ENCODE measurements at regions not wholly inside any gene's neighbourhood (a gene's known extent, or its start where the extent isn't known, plus 50 kb on each side); places are given as distances from the start of the nearest gene placed in this dataset.

DNA sequence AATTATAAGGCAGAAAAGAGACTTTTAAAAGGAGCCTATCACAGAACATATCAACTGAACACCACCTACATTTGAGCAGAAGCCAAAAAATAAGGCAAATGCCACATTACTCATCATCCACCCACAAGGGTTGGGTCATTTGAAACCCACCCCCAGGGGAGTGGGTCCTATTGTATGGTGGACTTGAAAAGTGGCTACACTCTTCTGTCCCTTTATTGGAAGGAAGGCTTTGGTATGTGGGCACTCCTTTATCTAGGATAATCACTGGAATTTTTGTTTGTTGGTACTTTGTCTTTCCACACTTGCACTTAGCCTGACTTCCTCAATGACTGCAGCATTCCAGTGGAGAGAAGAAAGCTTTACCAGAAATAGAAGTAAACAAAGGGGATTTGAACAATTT is 157.2 kb upstream of the COL11A1 start:
- DNase-seq (ENCODE audit: extremely low spot score, insufficient read length, low read depth) (no peak), FAIRE-seq (no peak)

DNA sequence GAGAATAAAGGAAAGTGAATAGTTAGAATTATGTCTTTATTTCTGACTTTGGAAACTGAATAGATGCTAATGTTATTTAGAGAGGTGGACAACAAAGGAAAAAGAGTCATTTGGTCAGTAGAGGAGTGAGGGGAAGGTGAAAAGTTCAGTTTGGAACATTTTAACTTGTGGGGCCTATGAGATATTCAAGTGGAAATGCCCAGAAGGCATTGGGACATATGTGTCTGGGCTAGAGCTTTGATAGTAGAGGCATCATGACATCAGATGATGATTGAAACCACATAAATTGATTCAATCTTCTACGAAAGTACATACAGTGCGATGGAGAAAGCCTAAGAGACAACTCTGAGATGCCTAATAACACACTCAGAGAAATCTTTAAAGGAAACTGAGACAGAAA is 151.7 kb upstream of the COL11A1 start:
- no peak for FAIRE-seq
- DNase-seq (ENCODE audit: extremely low spot score, insufficient read length, low read depth), result no peak

DNA sequence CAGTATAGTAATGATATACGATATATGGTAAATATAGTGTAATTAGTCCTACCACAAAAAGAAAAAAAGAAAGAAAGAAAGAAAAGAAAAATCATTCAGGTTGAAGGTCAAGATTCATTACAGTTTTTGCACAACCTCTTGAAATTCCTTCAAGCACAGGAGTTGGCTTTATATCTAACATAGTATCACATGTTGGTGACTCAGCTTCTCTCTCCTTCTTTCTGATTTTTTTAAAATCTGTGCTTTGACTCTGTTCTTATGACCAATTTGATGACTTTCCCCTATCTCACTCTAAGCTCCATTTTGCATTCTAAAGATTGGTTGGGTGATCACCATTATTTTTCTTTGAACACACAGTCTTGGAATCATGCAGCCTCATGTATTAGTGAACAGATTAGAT is 148.2 kb upstream of the COL11A1 start:
- DNase-seq (ENCODE audit: extremely low spot score, insufficient read length, low read depth) (no peak), FAIRE-seq (no peak)

DNA sequence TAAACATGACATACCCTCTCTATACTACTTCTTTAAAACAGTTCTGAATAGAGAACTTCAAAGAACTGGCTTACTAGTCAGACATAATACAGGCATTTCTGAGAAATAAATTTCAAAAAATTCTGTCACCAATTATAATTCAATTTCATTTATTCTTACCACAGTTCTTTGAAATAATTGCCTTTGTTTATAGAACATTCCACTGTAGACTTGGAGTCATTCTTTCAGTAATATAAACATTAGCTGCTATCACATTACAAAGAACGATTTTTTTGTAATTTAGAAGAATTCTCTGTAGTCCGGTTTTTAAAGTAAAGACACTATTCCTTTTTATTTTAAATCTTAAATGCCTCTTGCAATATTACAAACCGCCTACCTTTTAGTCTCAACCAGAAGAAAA is 146.4 kb upstream of the COL11A1 start:
- FAIRE-seq, result no peak

DNA sequence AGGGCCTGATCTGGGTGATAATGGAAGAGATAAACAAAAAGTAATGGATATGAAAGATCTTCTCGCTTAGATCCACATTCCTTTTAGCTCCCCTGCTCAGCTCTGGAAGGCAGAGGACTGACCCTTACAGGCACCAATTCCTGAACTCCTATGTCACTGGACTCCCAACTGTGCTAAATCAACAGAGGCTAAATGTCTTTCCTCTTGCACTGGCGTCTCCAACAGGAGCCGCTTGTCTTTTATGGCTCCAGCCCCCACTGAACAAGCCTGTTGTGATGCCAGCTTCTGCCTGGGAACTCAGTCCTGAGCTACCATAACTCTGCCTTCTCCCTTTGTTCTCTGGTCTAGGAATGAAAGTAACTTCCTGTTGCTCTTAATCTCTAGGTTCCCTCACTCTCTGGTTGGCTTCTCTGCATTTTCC is 142.1 kb upstream of the COL11A1 start:
- DNase-seq (ENCODE audit: extremely low spot score, insufficient read length, low read depth), result no peak
- FAIRE-seq, result no peak

More for the DNA sequence above, 146.4 kb upstream of the COL11A1 start:
- no peak for DNase-seq (ENCODE audit: extremely low spot score, insufficient read length, low read depth)

DNA sequence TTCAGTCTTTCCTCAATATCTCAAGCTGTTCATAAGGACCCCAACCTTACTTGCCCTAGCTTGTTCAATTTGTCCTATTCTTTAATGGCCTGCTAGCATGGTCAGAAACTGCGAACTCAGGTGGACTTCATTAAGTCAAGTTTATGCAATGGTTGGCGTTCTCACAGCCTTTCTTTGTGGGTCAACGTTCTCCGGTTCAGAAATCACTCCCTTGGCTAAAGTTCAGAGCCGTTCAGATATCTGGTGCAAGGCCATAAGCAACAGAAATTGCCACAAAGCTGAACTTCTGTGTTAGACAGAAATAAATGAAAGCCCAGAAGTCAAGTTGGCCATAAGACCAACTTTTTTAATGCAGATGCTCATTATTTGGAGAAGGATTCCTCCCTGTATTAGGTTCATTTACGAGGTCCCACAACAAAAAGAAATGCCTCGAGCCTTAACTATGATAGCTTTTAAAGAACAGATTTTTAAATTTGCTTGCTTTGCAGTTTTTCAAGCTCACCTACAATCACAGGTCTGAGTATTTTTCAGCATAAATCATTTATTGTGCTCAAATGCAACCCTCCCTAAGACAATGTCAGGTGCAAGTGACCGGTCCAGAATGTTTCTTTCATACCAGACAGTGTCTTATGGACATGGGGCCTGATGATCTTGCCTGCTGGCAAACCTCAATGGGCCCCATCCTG is 140.2 kb upstream of the COL11A1 start:
- DNase-seq (ENCODE audit: extremely low spot score, insufficient read length, low read depth) (no peak), FAIRE-seq (no peak)

DNA sequence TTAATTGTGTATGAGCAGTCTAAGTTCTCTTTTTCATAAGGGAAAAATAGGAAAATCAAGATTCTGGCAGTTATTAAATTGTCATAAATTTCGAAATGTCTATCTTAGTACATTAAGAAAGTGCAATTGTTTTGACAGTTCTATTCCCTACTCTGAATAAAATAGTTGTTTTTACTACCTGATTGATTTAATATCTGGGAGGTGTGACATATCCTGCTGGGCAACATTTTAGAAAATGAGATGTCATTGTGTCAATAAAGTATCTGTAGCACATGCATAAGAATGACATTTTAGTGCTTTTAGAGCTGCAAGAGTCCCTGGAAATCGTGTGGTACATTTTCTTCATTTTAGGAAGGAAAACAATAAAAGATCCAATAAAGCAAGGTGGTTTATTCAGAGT is 139.2 kb upstream of the COL11A1 start:
- DNase-seq (ENCODE audit: extremely low spot score, insufficient read length, low read depth) (no peak), FAIRE-seq (no peak)

DNA sequence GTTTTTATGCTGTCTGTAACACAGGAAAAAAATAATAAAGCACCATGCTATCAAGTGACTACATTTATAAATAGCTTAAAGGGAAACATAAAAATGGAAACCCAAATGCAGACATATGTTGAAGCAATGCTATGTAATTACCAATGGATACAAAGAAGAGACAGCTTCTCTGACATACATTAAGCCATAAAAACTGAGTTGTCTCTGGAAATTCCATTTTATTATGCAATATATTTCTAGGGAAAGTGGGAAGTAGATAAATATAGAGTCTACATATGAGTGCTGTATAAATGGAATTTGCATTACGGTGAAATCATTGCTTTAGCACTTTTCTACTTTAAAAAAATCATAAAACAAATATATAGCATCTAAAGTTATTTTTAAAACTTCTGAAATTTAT is 135.2 kb upstream of the COL11A1 start:
- DNase-seq (ENCODE audit: extremely low spot score, insufficient read length, low read depth) (no peak), FAIRE-seq (no peak)

DNA sequence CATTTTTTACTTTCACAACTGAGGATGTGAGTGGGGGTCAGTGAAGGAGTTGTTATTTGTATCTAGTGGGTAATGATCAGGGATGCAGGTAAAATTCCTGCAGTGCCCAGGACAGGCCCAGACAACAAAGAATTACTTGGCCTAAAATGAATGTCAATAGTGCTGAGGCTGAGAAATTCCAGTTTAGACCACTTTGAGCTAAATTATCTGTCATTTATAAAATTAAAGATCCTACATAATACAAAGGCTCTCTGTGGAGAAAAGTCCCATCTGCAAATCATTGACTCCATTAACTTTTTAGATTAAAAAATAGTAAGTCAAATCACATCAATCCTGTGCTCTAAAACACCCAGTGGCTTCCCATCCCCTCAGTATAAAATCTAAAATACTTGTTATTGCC is 130.7 kb upstream of the COL11A1 start:
- no peak for FAIRE-seq
- DNase-seq (ENCODE audit: extremely low spot score, insufficient read length, low read depth), result no peak

DNA sequence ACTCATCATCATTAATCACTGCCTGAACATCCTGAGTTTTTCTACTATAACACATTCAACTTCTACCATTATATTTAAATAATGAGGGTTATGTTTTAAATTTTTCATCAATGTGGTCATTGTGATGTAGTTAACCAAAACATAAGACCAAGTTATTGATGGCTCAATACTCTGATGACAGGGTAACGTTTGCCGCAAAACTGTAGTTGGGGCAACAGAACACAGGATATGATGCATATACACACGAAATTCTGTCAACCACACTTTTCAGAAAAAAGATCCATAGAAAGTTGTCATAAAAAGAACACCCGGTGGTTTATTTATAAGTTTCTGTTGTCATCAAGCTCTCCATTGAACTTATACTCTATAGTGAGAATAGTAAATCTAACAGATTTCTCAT is 121.7 kb upstream of the COL11A1 start:
- FAIRE-seq, result no peak
- no peak for DNase-seq (ENCODE audit: extremely low spot score, insufficient read length, low read depth)

DNA sequence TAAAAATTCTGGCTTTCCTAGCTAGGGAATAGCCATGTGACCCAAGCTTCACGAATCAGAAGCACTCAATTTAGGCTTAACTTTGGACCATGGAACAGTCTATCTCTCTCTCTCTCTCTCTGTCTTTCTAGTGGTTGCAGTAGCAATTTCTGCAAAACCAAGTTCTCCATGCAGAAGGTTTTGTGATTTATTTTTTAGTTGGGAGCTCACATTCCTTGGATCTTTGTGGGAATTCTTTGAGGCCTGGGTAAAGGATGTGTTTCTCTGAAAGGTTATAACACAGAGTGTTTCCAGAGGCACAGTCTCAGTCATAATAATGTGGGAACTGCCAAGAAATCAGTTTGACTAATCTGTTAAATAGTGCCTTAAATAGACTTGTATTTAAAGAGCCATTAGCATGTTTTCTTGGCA is 112.3 kb upstream of the COL11A1 start:
- FAIRE-seq (no peak), DNase-seq (ENCODE audit: extremely low spot score, insufficient read length, low read depth) (no peak)

DNA sequence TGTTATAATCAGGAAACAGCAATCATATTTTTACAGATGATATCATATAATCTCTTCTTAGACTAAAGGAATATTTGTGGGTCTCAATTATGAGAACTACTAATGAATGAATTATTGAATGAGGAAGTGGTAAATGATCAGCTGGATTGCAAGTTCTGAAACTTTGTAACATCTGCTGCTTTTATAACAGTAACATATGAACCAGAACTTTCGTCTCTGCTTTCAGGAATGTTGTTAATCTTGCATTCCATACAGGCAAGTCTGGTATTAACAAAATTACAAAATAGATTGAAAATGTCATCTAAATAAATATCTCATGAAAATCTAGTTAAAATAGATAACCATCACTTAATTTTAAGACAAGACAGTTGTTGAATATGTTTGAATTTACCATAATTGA is 110.5 kb upstream of the COL11A1 start:
- FAIRE-seq (no peak), DNase-seq (ENCODE audit: extremely low spot score, insufficient read length, low read depth) (no peak)

DNA sequence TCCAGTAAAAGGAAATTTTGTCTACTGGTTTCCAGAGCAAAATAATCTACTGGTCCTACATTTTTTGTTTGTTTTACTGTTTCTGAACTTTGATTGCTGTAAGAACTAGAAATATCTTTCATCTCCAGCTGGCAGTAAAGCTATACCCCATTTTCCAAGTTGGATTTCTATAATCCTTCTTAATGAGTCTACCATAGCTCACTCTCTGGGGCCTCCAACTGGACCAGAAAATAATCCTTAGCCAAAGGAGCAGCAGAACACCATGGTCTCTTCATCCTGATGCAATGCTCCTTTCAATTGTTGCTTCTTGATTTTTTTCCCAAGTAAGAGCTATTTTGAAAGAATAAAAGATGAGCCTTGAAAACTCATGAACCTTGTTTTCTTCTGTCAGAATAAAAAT is 110.0 kb upstream of the COL11A1 start:
- DNase-seq (ENCODE audit: extremely low spot score, insufficient read length, low read depth) (no peak), FAIRE-seq (no peak)

DNA sequence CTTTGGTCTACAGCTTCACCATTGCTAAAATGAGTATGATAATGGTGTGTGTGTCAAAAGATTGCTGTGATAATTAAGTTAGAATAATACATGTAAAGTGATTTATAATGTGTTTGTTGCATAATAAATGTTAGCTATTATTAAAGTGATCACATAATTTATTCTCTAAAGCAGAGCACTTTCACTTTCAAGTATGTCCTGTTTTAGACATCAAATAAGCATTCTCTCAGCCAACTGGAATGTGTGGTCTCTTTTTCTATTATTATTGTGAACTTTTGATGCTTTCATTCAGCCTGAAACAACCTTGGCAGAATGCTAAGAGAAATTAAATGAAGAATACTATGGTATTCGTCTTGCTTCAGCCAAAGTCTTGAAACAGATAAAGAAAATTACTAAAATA is 102.8 kb upstream of the COL11A1 start:
- FAIRE-seq (no peak), DNase-seq (ENCODE audit: extremely low spot score, insufficient read length, low read depth) (no peak)

DNA sequence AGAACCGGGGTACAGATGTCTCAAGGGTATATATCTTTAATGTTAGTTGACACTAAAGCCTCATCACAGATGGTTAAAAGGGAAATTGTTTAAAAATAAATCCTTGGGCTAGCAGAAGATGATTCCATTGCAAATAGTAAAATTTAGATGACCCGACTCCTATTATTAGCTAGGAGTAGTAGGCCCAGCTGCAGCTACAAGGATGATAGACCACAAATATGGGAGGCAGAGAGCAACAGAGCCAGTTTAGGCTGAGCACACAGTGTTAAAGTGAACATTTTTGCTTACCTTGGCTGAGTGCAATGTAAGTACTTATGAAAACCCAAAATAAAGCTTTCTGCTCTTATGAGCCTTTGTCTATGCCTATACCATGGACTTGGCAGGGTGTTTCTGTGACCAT is 100.5 kb upstream of the COL11A1 start:
- DNase-seq (ENCODE audit: extremely low spot score, insufficient read length, low read depth) (no peak), FAIRE-seq (no peak)

DNA sequence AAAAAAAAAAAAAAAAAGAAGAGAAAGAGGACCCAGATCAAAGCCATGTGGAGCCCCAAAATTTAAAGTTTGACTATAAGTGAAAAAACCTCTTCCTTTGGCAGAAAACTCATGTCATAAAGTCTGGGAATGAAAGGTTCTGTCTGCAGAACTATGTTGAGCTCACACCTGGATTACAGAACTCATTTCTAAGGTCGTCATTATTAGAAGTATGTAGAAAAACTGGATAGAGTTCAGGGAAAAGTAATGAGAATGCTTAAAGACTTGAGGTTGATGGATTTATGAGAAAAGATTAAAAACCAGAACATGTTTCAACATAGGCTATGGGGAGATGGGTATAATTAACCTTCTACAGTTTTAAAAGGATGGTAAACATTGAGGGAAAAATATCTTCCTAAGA is 90.7 kb upstream of the COL11A1 start:
- DNase-seq (ENCODE audit: extremely low spot score, insufficient read length, low read depth) (no peak), FAIRE-seq (no peak)

DNA sequence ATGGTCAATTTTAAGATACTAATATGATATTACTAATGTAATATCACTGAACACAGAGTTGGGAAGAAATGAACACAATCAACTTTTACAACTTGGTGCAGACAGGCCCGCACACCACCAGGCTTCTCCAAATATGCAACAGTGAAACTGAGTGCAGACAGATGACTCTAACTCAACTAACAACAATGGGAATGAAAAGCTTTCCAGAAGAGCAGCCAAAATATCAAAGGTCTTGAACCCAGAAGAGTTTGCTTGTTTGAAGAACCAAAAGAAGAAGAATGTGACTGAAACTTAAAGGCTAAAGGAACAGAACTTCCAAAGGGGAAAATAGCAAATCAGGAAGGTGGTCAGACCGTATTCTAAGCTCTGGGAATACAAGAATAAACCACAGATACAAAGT is 89.8 kb upstream of the COL11A1 start:
- DNase-seq (ENCODE audit: extremely low spot score, insufficient read length, low read depth), result no peak
- FAIRE-seq, result no peak

DNA sequence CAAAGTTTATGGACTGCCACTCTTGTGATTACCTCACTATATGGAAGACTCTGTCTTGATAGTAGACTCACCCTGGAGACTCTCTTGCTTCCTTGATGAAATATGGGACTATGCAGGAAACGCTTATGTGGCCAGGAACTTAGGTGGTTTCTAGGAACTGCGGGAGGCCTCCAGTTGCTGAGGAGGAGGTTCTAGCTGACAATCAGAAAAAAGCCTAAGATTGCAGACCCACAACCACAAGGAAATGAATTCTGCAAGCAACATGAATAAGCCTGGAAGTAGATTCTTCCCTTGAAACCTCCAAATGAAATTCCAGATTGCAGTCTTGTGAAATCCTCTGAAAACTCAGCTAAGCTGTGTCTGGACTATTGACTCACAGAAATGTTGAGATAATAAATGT is 88.9 kb upstream of the COL11A1 start:
- FAIRE-seq, result no peak
- DNase-seq (ENCODE audit: extremely low spot score, insufficient read length, low read depth), result no peak

DNA sequence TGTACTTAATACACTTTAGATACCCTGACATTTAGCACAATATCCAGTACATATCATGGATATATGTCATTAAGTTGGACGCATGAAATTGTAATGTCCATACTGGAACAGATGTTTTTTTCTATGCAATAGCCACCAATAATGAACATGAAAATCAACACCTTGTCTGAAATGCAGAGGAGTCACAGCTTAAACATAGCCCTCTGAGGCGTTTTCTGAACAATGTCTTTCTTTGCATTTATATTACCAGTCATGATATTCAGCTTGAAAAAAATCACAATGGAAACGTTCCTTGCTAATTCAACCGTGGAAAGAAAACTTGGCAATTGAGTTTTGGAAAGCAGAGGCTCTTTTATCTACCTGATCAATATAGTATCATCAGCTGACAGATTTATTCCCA is 86.7 kb upstream of the COL11A1 start:
- DNase-seq (ENCODE audit: extremely low spot score, insufficient read length, low read depth), result no peak
- FAIRE-seq, result no peak

DNA sequence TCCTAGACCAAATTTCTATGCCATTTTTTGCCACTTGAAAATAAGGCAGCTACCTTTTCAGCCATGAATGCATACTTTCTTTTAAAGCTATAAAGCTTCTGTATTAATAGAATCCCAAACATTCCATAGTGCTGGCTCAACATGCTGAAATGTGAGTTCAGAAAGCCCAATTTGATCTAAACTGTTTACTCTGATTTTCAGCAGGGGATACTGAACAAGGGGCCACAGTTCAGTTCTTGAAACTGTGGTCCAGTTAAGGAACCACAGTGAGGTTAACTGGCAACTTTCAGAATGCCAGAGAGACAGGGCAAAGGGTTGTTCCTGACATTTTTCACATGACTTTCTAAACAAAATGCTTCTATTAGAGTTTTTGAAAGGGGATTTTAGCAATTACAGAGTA is 85.7 kb upstream of the COL11A1 start:
- DNase-seq (ENCODE audit: extremely low spot score, insufficient read length, low read depth), result no peak
- FAIRE-seq, result no peak

DNA sequence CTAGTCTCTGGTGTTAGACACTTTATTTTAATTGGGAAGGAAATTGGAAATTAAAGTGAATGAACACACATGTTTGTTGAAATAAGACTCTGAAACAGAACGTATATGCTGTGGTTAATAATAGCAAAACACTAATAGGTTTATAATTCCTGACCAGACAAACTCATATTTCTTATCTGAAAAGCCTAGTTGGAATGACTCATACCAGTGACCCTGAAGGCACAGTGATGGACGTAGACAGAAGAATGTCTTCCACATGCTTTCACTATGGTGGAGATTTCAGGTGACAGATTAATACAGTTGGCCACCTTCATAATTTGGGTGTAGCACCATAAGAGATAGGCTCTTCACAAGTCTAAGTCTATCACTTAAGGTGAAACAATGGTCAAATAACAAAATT is 83.0 kb upstream of the COL11A1 start:
- no peak for FAIRE-seq
- no peak for DNase-seq (ENCODE audit: extremely low spot score, insufficient read length, low read depth)

DNA sequence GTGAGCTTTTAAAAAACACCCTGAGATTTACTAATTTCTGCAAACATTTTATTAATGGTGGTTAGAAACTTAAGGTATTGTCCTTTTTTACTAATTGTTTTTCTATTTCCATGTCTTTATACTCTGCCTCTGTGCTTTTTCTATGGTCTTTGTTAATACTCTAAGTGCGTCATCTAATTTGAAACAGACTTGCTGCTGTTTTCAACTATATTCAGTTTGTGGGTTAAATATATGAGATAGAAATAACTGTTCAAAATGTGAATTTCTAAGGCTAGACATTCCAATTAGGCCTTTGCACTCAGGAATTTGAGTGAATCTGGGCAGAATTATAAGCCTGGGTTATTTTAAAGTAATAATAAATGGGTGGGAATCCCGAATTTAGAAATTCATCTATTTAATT is 82.4 kb upstream of the COL11A1 start:
- FAIRE-seq (no peak), DNase-seq (ENCODE audit: extremely low spot score, insufficient read length, low read depth) (no peak)

DNA sequence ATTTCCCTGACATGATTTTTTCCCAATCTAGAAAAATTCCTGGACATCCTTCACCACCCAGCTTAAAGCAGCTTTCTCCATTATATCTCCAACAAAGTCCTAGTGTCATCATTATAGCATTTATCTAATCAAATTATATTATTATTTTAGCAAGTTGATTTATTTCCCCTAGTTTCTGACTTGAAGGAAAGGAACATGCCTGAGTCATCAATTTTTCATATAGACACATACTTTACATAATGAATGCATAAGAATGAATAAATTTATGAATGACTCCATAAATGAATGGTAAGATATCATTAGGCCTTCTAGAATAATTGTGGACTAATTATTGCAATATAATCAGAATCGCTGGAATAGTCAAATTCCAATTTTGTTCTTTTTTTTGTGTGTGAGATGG is 79.4 kb upstream of the COL11A1 start:
- FAIRE-seq (no peak), DNase-seq (ENCODE audit: extremely low spot score, insufficient read length, low read depth) (no peak)
